Fibroblast of the aortic adventitia (primary cell): ENCODE measurements at regions not wholly inside any gene's neighbourhood (a gene's known extent, or its start where the extent isn't known, plus 50 kb on each side); places are given as distances from the start of the nearest gene placed in this dataset.

Experiments used
- DNase-seq: peaks from one replicate; pipeline ENCODE4 v3.0.0-alpha.2; 2010; ENCODE audit warnings: low read depth
- H3K4me3 ChIP-seq: 2 replicates; pipeline ENCODE4 v1.5.1; 2011; ENCODE audit warnings: low read depth, mild to moderate bottlenecking, control low read depth, low read length, moderate library complexity
- TF ChIP-seq, protein P1 (sequence below): IDR thresholded peaks from 2 replicates; pipeline ENCODE4 v1.5.1; 2011; ENCODE audit warnings: mild to moderate bottlenecking, low read length, control low read depth, inconsistent platforms; ENCODE audit not compliant: insufficient read depth

DNA sequence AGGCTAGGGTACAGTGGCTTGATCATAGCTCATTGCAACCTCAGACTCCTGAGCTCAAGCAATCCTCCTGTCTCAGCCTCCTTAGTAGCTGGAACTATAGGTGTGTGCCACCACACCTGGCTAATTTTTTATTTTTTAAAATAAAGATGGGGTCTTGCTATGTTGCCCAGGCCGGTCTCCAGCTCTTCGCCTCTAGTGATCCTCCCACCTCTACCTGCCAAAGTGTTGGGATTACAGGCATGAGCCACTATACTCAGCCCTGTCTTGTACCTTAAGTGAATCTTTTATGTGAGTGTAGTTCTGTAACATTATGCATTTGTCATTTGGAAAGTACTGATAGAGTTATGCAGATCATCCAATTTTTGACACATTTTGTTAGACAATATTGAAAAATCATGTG is 66.9 kb upstream of the C15orf39 start:
- TF ChIP-seq, protein P1, sequence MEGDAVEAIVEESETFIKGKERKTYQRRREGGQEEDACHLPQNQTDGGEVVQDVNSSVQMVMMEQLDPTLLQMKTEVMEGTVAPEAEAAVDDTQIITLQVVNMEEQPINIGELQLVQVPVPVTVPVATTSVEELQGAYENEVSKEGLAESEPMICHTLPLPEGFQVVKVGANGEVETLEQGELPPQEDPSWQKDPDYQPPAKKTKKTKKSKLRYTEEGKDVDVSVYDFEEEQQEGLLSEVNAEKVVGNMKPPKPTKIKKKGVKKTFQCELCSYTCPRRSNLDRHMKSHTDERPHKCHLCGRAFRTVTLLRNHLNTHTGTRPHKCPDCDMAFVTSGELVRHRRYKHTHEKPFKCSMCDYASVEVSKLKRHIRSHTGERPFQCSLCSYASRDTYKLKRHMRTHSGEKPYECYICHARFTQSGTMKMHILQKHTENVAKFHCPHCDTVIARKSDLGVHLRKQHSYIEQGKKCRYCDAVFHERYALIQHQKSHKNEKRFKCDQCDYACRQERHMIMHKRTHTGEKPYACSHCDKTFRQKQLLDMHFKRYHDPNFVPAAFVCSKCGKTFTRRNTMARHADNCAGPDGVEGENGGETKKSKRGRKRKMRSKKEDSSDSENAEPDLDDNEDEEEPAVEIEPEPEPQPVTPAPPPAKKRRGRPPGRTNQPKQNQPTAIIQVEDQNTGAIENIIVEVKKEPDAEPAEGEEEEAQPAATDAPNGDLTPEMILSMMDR: no peak

DNA sequence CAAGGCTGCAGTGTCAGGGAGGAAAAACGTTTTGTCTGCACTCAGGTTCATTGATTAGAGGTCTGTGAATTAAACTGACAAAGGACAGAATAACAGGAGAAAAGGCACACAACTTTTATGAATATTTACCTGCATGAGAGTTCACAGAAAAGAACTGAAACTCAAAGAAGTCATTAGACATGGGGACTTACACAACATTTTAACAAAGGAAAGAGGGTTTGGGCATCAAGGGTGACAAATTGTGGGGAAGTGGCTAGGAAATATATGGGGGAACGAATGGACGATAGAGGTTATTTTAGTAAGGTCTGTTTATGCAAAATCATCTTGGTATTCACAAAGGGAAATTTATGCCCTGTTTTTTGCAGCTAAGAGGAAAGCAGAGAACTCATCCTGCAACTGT is 65.6 kb upstream of the C15orf39 start:
- TF ChIP-seq, protein P1: no peak
- H3K4me3 ChIP-seq: no peak overlapping the region
- DNase-seq: no peak

More for the DNA sequence above, 66.9 kb upstream of the C15orf39 start:
- H3K4me3 ChIP-seq: no peak overlapping the region
- DNase-seq: no peak

DNA sequence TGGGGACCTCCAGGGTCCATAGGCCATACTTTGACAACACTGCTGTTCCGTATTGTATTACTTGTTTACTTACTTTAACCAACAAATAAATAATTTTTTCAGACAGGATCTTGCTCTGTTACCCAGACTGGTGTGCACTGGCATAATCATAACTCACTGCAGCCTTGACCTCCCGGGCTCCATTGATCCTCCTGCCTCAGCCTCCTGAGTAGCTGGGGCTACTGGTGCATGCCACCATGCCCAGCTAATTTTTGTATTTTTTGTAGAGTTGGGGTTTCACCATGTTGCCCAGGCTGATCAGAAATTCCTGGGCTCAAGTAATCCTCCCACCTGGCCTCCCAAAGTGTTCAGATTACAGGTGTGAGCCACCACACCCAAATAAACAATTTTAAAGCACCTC is 64.9 kb upstream of the C15orf39 start:
- no peak for DNase-seq
- TF ChIP-seq, protein P1: no peak

DNA sequence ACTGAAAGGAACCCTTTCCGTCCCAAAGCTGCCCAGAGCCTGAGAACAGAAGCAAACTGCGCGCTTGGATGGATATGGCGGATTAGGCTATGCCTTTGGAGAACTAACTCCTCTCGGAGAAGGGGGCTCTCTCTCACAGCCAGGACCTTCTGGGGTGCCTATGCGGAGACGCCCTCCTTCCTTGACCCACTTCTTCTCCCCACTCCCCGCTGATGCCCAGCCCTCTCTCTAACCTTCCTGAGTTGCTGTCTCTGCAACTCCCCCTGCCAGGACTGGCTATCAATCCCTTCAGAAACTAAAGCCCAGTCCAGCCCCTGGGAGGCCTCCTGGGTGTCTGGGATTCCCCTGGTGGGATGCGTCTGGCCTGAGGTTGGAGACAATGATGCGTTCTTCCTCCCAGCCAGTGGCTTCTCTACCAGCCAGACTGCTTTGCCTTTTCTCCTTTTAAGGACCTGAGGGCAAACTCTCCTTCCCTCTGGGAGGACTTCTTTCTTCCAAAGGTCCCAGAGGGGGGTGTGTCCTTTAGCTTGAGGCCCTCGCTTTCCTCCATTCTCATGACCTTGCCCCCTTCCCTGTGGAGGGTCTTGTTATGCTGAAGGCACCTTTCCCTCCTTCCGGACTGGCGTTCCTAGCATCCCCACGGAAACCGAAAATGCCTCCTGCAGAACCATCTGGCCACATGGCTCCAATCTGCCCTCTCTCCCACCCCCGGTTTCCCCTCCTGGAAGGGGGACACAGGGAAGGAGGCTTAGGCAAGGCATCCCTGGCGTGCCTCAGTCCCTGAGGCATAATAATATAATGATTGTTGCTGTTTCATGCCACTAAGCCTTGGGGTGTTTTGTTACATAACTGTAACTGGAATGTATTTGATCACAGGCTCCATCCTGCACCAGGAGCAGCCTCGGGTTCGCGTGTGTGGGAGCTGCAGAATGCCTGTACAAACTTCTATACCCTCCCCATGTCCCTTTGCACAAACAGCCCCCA is 63.4 kb upstream of the C15orf39 start:
- TF ChIP-seq, protein P1: no peak
- peak; percentile 49 for DNase-seq
- H3K4me3 ChIP-seq: no peak overlapping the region

More for the DNA sequence above, 64.9 kb upstream of the C15orf39 start:
- no peak overlapping the region for H3K4me3 ChIP-seq

DNA sequence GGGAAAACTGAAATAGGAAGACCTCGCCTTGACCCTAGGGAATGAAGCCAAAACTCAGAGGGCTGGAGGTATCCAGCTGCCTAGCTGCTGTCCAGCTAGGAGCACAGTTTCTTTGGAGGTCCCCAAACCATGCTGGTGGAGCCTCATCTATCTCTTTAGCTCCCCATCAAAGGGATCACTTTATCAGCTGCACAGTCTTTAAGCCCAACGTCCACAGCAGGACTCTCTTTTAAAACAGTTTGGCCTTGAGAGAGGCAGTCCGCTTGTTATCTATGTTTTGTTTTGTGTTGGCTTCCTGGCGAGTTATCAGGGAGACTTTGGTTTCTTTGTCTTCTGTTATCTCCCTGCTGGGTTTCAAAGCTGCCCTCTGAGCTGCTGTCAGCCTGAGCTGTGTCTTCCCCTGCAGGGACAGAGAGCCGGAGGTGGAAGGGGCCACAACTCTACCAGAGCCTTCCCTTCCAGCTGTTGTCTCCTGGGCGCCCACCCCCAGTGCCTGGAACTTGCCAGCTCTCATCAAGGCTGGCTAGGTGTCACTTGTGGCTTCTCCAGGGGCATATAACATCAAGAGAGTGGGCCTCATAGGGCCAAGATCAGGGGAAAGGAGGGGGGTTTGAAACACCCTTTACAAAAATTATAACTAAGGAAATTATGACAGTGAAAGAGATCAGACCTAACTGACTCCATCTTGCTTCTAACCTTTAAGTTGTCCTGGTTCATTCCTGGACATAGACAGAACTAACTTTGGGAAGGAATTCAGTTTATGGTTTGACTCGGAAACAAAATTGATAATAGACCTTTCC is 61.4 kb upstream of the C15orf39 start:
- TF ChIP-seq, protein P1: no peak
- no peak for DNase-seq

DNA sequence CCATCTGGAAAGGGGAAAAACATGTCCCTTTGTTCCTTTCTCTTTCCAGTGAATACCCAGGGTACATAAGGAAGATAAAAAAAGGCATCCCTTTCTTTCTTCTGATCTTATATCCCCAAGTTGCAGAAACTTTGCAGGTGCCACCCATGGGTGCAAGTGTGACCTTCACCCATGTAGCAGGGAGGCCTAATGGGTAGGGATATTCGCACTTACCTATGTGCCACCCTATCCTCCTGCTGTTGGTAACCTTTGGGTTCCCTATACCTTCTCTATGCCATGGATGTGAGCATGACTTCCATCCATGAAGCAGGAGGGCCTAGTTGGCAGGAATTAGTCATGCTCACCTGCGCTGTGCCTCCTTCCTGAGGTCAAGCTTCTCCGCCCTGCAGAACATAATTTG is 59.2 kb upstream of the C15orf39 start:
- no peak for DNase-seq
- TF ChIP-seq, protein P1: no peak
- H3K4me3 ChIP-seq: no peak overlapping the region

More for the DNA sequence above, 61.4 kb upstream of the C15orf39 start:
- no peak overlapping the region for H3K4me3 ChIP-seq
